ENCODE measurements at regions not wholly inside any gene's neighbourhood (a gene's known extent, or its start where the extent isn't known, plus 50 kb on each side); places are given as distances from the start of the nearest gene placed in this dataset.
"Not testable (repeated sequence)": the region's sequence is repeated elsewhere in the genome, so short reads cannot be mapped to it uniquely, and the experiment has no call there.

DNA sequence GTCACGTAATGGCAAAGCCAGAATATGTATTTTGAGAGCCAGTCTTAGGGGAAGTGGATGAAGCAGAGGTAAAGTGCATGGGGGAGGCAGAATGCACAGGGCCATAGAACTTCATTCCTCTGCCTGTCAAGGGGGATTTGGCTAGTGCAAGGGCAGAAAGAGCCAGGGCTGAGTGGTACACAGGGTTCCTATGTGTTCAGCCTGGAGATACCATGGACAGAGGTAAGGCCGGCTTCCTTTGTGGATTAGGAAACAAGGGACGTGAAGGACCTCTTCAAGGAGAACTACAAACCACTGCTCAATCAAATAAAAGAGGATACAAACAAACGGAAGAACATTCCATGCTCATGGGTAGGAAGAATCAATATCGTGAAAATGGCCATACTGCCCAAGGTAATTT is 241.1 kb upstream of the ELAVL2 start:
- not testable (repeated sequence) for DNase-seq

- no peak for DNase-seq
These were observed 233.6 kb upstream of the ELAVL2 start for GRCh38 chr9:24059651-24060050.

GRCh38 chr9:24051587-24051986 is 225.5 kb upstream of the ELAVL2 start:
- DNase-seq = no peak

DNA sequence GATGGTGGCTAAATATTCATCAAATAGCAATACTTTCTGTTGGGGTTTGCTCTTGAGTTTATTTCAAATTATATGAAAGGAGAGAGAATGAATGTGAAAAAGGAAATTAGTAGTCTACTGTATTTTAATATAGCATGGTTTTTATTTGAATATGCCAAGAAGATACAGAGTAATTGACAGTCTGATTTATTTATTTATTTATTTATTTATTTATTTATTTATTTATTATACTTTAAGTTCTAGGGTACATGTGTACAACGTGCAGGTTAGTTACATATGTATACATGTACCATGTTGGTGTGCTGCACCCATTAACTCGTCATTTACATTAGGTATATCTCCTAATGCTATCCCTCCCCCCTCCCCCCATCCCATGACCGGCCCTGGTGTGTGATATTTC is 224.2 kb upstream of the ELAVL2 start:
- DNase-seq = not testable (repeated sequence)

DNA sequence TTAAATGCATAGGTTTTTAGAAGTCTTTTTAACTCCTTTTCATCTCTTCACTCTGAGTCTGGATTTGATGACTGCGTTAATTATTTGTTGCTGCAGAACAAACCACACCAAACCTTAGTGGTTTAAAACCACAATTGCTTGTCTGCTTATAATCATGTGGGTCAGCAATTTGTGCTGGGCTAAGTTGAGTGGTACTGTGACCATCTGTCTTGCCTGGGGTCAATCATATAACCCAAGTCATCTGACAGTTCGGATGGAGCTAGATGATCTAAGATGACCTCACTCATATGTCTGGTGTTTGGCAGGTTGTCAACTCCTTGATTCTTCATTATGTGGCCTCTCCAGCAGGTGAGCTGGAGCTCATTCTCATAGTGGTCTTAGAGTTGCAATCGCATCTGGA is 219.1 kb upstream of the ELAVL2 start:
- no peak for DNase-seq

- DNase-seq = no peak
These were observed 218.5 kb upstream of the ELAVL2 start for GRCh38 chr9:24044576-24044975.

DNA sequence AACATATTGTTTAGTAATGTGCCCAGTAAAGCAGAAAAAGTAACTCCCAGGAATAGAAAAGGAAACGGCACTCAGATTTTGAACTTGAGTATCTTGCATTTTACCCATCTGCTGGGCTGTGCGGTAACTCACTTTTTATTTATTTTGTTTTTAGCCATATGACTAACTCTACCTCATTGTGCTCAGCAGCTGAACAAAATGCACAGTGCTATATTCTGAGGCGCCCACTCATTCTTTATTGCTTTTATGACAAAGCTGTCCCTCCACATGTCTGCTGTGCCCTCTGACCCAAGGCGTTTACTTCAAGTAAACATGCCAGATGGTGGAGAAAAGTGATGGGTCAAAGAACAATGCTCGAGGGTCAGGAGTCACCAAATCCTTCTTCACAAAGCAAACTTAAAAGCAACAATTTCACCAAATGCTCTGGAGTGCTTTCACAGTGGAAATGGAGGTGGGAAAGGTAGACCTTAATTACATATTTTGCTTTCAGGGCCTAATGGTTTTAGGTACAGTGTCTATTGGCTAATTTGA is 215.2 kb upstream of the ELAVL2 start:
- DNase-seq = no peak

- no peak for DNase-seq
These were observed 210.4 kb upstream of the ELAVL2 start for GRCh38 chr9:24036459-24036858.

- no peak for DNase-seq
These were observed 209.8 kb upstream of the ELAVL2 start for GRCh38 chr9:24035816-24036215.

- no peak for DNase-seq
These were observed 185.8 kb upstream of the ELAVL2 start for GRCh38 chr9:24011881-24012280.

- no peak for DNase-seq
These were observed 185.1 kb upstream of the ELAVL2 start for GRCh38 chr9:24011009-24011717.

DNA sequence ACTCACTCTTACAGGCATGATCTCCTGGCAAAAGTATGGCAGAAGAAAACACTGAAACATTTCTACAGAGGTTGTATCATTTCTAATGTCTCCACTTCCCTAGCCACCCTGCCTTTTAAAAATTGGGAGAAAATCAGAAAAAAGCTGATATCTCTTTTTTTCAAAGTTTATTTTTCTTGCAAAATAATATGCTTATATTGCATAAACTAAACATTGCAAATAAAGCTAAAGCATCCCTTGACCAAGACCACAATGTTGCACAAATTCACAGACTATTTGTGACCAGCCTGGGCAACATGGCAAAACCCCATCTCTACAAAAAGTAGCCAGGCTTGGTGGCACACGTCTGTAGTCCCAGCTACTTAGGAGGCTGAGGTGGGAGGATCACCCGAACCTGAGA is 183.3 kb upstream of the ELAVL2 start:
- no peak for DNase-seq

DNA sequence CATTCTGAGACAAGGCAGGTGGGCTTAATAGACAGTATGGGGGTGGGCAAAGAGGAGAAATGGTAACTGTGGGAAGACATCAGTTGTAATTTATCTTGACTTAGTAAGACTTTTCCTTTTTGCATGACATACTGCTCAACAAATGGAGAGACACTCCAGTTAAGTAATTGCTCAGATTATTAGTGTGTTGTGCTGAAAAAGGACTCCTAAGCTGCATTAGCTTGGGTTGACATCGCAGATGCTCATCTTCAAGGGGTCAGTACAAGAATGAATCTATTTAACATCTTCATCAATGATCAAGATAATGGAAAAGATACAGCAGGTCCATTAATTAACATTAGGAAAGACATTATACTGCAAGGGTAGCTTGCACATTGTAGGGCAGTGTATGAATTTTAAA is 181.1 kb upstream of the ELAVL2 start:
- no peak for DNase-seq

GRCh38 chr9:23991874-23992273 is 165.8 kb upstream of the ELAVL2 start:
- DNase-seq = not testable (repeated sequence)

DNA sequence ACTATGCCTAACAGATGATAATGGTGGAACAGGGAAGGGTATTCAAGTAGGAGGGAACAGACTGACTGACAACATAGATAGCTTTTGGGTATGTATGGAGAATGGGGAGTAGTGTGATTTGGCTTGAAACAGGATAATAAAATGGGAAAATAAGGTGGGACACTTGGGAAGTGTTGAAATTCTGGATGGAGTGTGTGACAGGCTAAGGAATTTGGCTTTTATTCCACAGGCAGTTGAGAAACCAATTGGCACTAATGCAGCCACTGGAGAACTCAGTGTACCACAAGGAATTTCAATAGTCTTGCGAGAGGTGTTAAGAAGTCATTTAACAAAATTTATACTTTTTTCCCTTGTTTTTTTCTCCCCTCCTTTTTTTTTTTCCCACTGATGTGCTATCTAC is 153.5 kb upstream of the ELAVL2 start:
- DNase-seq = no peak

- no peak for DNase-seq
These were observed 136.1 kb upstream of the ELAVL2 start for GRCh38 chr9:23962101-23962500.

DNA sequence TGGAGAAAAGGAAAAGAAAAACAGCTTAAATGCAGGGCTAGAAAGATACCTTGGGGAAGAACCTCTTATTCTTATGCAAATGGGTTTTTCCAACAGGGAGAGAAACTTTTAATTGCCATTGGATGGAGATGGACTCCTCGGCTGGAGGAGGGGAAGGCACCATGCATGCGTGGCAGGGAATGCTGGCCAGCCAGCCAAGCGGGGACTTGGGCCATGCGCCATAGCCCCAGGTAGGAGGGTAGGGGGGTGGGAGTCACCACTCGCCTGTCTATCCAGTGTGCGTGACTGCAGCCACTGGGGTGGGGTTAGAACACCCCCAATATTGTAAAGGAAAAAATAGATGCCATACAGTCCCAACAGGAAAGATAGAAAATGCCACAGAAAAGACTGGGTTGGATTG is 119.9 kb upstream of the ELAVL2 start:
- DNase-seq = no peak

DNA sequence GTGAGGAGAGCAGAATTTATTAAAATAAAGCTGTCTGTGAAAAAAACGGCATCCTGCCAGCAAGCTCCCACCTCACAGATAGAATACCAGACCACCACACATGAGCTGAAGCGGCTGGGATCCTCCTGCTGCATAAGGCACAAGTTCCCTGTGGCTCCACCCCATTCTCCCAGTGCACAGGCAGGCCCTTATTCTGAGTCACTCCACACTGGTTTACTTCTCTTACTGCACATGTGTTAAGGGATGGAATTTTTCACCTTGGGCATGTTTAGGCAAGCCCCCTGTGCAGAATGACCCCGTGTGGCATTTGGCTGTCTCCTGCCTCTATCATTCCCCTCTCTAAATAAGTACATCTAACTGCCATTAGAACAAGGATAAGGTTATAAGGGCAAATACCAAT is 115.0 kb upstream of the ELAVL2 start:
- DNase-seq = no peak

DNA sequence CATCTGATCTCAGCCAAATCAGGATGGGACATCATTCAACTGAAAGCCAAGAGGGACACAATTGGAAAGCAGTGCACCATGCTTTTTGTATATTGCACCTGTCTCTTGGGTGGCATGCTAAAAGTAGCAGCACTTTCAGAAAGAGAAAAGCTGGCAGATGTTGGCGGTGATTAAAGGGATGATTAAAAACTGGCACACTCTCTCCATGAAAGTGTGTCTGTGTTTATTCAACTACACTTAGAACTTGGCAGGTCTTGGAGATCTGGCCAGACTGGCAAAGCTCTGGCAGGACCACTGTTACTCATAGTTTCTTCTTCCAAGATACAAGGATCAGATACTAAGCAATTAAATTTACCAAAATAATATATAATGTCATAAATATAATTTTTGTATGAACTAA is 112.9 kb upstream of the ELAVL2 start:
- DNase-seq = no peak

DNA sequence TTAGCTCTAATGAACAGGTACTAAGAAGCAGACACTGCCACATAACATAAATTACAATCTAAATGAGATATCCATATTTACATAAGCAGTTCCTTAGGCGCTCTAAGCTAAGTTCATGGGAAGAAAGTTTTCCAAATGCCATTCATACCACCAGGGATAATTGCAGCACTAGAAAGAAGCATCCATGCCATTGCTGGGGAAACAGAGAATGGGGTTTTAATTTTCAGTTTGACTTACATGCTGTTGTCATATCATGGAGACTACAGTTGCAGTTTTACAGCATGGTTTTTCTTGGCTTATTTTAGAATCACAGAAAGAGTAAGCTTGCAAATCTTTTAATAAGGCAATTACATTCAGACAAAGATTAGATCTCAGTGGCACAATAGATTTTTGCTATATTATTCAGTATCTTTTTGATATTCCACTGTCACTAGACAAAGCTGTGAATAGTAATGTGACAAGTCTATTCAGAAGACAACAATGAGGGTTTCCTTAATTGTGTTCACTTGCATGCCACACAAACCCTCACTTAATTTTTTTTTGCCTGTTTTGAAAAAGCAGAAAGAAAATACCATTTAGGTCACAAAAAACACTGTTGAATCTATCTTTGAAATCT is 108.4 kb upstream of the ELAVL2 start:
- no peak for DNase-seq

DNA sequence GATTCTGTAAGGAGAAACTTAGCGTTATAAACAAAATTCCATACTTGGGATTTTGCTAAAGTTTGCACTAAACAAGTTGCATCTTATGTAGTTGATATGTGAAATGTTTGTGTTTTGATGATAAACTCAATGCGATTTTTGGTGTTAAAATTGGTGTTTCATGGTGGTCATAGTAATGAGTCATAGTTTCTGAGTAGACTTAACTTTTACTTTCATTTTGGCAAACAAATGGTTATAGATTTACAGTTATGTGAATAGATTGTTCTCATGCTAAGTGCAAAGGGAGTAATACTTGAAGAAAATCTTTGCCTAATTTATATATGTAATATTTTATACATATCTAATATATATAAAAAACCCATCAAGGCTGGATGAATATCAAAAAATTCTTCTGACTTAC is 107.3 kb upstream of the ELAVL2 start:
- DNase-seq = no peak

DNA sequence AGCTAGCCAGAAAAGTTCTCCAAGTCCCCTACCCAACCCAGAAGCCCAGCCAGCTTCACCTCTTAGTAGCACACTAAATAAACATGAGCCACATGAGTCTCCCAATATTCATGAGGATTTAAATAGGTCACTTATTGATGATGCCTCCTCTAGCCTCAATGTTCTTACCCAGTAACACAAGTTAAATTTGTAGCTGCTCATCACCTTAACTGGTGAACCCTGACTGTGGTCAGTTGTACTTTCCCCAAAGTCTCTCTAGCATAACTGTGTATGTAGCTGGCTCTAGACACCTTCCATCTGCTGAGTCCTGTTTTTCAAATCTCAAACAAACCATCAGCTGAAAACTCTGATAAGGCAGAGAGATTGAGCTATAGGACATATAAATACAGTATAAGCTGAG is 100.3 kb upstream of the ELAVL2 start:
- no peak for DNase-seq

DNA sequence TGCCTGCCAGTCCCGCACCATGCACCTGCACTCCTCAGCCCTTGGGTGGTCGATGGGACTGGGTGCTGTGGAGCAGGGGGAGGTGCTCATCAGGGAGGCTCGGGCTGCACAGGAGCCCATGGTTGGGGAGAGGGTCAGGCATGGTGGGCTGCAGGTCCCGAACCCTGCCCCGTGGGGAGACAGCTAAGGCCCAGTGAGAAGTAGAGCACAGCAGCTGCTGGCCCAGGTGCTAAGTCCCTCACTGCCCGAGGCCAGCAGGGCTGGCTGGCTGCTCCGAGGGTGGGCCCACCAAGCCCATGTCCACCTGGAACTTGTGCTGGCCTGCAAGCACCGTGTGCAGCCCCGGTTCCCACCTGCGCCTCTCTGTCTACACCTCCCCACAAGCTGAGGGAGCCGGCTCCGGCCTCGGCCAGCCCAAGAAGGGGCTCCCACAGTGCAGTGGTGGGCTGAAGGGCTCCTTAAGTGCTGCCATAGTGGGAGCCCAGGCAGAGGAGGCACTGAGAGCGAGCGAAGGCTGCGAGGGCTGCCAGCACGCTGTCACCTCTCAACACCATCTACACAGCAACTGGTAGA is 88.5 kb upstream of the ELAVL2 start:
- no peak for DNase-seq

DNA sequence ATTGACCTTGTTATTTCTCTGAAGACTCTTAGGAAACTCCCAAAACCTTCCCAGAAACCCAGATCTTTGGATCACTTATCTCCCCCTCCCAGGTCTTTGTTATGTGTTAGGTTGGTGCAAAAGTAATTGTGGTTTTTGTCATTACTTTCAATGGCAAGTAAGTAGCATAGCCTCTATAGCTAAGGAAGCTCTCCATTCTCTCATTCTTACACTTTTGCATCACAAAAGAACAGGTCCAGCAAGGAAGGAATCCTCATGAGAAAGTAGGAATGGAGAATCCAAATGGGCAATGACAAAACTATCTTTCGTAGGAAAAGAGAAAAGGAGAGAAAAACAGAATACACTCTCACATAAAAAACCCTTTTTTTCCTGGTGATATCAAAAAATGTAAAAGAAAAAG is 81.3 kb upstream of the ELAVL2 start:
- no peak for DNase-seq
